ENCODE measurements at regions not wholly inside any gene's neighbourhood (a gene's known extent, or its start where the extent isn't known, plus 50 kb on each side); places are given as distances from the start of the nearest gene placed in this dataset.

- Histone ChIP-seq H4K91ac (ENCODE audit: insufficient read length, low read depth, low read length) (no peak overlapping the region), H3K79me2 (ENCODE audit: insufficient read depth, low read length) (0 out of 2 replicates have a peak, but pooled peaks cover 1% of the 10 kb centered on the region), H2BK120ac (ENCODE audit: low read depth, low read length, poor library complexity, severe bottlenecking) (no peak overlapping the region), H3K23me2 (ENCODE audit: insufficient read length, low read depth, low read length, poor library complexity, severe bottlenecking) (no peaks in the 10 kb centered on the region), H3K56ac (ENCODE audit: insufficient read length, low read depth, low read length) (no peak overlapping the region), H3K27me3 (ENCODE audit: insufficient read depth, low read length) (no peaks in the 10 kb centered on the region), H2BK15ac (ENCODE audit: low read depth, low read length) (no peak overlapping the region), H3K18ac (ENCODE audit: insufficient read length, low read depth, low read length) (no peak overlapping the region), H3K27ac (ENCODE audit: insufficient read length, low read depth, low read length) (no peak overlapping the region), H2AFZ (ENCODE audit: low read length) (no peak overlapping the region), H4K8ac (replicated peaks; ENCODE audit: insufficient read length, low read depth, low read length) (no peak overlapping the region), H2BK5ac (ENCODE audit: insufficient read length, low read length) (no peak overlapping the region), H3T11ph (ENCODE audit: low read length) (no peak overlapping the region), H3K9me3 (ENCODE audit: control insufficient read depth, low read depth, low read length) (no peaks in the 10 kb centered on the region), H3K4me1 (ENCODE audit: insufficient read depth, low read length) (peaks cover 5% of the 10 kb centered on the region; the same call in 1 of the 2 replicates), H3K4me2 (ENCODE audit: insufficient read depth, insufficient read length, low read length) (no peak overlapping the region), H3K4ac (ENCODE audit: low read depth, low read length) (no peak overlapping the region), H3K14ac (ENCODE audit: insufficient read depth, low read length) (no peak overlapping the region), H3K9ac (ENCODE audit: extremely low read depth, insufficient read length, low read length) (no peak overlapping the region), H3K23ac (ENCODE audit: insufficient read length, low read depth, low read length) (no peak overlapping the region), H2BK20ac (ENCODE audit: low read depth, low read length, poor library complexity, severe bottlenecking) (no peak overlapping the region), H2BK12ac (ENCODE audit: insufficient read length, low read depth, low read length) (no peak overlapping the region), H3K79me1 (ENCODE audit: insufficient read depth, low read depth, low read length, poor library complexity, severe bottlenecking) (no peaks in the 10 kb centered on the region), H4K20me1 (ENCODE audit: control insufficient read depth, insufficient read depth, insufficient read length) (no peaks in the 10 kb centered on the region), H4K5ac (ENCODE audit: insufficient read length, low read depth, low read length) (no peak overlapping the region), H2AK5ac (ENCODE audit: insufficient read length, low read length) (no peak overlapping the region)
- H3K4me1 Mint-ChIP-seq: peaks cover 15 to 16% of the 10 kb centered on the region in 2 experiments
- WGBS (ENCODE audit: extremely low coverage, insufficient read length, low lambda C conversion rate): no CpG with 5 or more reads among the region's 2 CpGs
- H3K36me3 Mint-ChIP-seq (ENCODE audit: insufficient read depth in 1 of 3, low read depth in 3 of 3): no peaks in the 10 kb centered on the region
- no peak overlapping the region for H3K4me3 Mint-ChIP-seq
- no peaks in the 10 kb centered on the region; a peak in 1 of 5 replicates for H3K9me3 Mint-ChIP-seq
- no peak overlapping the region; a peak in 1 of 7 replicates for H3K27ac Mint-ChIP-seq
- no peak for DNase-seq
- no peaks in the 10 kb centered on the region for H3K27me3 Mint-ChIP-seq (ENCODE audit: low read depth)
- TF ChIP-seq CTCF (conservative IDR thresholded peaks at IDR 0.05): no peak
Measured at GRCh38 chr10:33796680-33797079, 462.2 kb upstream of the NRP1 start.

All from H9 (cell line).